Erythroblast (primary cell): ENCODE measurements at regions not wholly inside any gene's neighbourhood (a gene's known extent, or its start where the extent isn't known, plus 50 kb on each side); places are given as distances from the start of the nearest gene placed in this dataset.
A peak's percentile ranks its signal among the peaks of the same experiment; 100 is the strongest.

Experiments
- DNase-seq, 2 experiments: peaks; one replicate each; lab custom pipeline; 2025; lab: John Stamatoyannopoulos, UW
- GATA1 ChIP-seq: IDR thresholded peaks from 2 replicates; pipeline ENCODE4 v1.6.1; 2011; ENCODE audit warnings: low read depth, mild to moderate bottlenecking, control low read depth, low read length, moderate library complexity
- POLR2A ChIP-seq: IDR thresholded peaks from 2 replicates; pipeline ENCODE4 v1.6.1; 2011; ENCODE audit warnings: mild to moderate bottlenecking, low read length

- no peak for DNase-seq
These were observed 110.9 kb upstream of the BLID start for GRCh38 chr11:122226810-122227379.

DNA sequence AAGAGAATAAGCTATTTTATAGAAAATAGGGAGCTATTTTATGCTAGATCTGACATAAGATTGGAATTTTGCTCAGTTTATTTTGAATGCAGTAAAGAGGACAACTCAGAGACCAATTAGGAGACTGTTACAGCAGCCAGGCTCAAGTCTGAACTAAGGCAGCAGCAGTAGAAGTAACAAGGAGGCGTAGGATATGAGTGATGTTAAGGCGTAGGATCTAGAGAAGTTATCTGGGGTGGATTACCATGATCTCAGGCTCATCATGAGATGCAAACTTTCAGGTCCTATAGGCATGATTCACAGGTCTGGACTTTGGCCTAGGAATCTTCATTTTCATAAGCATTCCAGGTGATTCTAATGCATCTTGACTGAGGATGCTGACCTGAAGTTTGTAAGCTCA, 108.9 kb upstream of the BLID start:
- no peak for TF ChIP-seq GATA1
- no peak for TF ChIP-seq POLR2A

More at GRCh38 chr11:122226810-122227379, 110.9 kb upstream of the BLID start:
- no peak for TF ChIP-seq POLR2A
- no peak for TF ChIP-seq GATA1

DNA sequence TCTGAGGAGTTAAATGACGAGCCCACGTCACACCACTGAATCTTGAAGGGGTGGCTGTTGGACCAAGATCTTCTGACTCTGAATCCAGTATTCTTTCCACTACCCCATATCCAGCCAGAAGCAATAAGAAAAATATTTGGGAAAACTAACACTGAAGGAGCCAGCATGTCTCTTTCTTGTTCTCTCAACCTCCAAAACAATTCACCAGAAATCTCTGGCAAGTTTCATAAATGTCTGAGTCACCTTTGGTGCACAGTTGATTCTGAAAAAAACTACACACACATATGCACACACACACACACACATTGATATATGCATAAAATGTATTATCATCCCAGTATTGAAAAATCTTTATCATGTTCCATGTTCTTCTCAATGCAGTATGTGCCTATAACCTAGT, 104.3 kb upstream of the BLID start:
- TF ChIP-seq GATA1: no peak
- no peak for TF ChIP-seq POLR2A
- no peak for DNase-seq

More for the DNA sequence above, 108.9 kb upstream of the BLID start:
- DNase-seq: no peak

- TF ChIP-seq POLR2A: no peak
- no peak for TF ChIP-seq GATA1
- DNase-seq: no peak
These were observed 103.8 kb upstream of the BLID start for GRCh38 chr11:122219791-122220190.

- peak; percentile 42 to 63 for DNase-seq
- no peak for TF ChIP-seq GATA1
- no peak for TF ChIP-seq POLR2A
These were observed 99.4 kb upstream of the BLID start for GRCh38 chr11:122215244-122215992.

DNA sequence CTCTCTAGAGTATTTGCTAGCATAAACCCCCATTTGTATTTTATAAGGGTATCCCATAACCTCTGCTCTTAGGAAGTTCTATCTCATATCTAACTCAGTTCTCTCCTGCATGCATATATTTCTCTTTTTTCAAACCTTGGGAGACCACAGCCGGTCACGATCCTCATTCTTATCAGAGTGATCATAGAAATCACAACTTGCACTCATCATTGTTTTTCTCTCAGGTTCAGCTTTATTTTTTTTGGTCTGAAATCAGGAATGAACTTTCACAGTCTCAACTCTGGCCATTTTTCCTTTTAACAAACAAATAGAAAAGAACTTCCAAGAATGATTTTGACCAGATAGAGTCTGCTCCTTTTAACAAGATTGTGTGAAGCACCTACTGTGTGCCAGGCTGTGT, 98.6 kb upstream of the BLID start:
- DNase-seq: no peak
- TF ChIP-seq GATA1 (no peak), POLR2A (no peak)

- DNase-seq: no peak
- TF ChIP-seq POLR2A (no peak), GATA1 (no peak)
These were observed 98.1 kb upstream of the BLID start for GRCh38 chr11:122214080-122214479.

- TF ChIP-seq GATA1 (no peak), POLR2A (no peak)
- no peak for DNase-seq
These were observed 97.2 kb upstream of the BLID start for GRCh38 chr11:122213171-122213570.

GRCh38 chr11:122210367-122210997, 94.5 kb upstream of the BLID start:
- TF ChIP-seq GATA1: no peak
- TF ChIP-seq POLR2A: no peak
- no peak for DNase-seq

GRCh38 chr11:122209619-122210366, 93.8 kb upstream of the BLID start:
- TF ChIP-seq POLR2A (no peak), GATA1 (no peak)
- no peak for DNase-seq

GRCh38 chr11:122207921-122208764, 92.1 kb upstream of the BLID start:
- TF ChIP-seq GATA1 (no peak), POLR2A (no peak)
- no peak for DNase-seq

GRCh38 chr11:122207505-122207904, 91.5 kb upstream of the BLID start:
- TF ChIP-seq POLR2A (no peak), GATA1 (no peak)

GRCh38 chr11:122205036-122205435, 89.0 kb upstream of the BLID start:
- TF ChIP-seq POLR2A: no peak
- no peak for TF ChIP-seq GATA1
- no peak for DNase-seq

More at GRCh38 chr11:122207505-122207904, 91.5 kb upstream of the BLID start:
- no peak for DNase-seq
